Tibial artery (tissue), 4 donors: ENCODE measurements at regions not wholly inside any gene's neighbourhood (a gene's known extent, or its start where the extent isn't known, plus 50 kb on each side); places are given as distances from the start of the nearest gene placed in this dataset.
A peak's percentile ranks its signal among the peaks of the same experiment; 100 is the strongest.
"Not testable (repeated sequence)": the region's sequence is repeated elsewhere in the genome, so short reads cannot be mapped to it uniquely, and the experiment has no call there.

Experiments
- DNase-seq, 2 donors: peaks; one replicate each; pipeline ENCODE4 v3.0.0-alpha.2; 2019
- H3K27ac ChIP-seq, 2 donors: fragments of 200-600 bp; sonication (generic) in 1 of 2; 1 replicate in 1 of 2; 2 replicates in 1 of 2; pipeline ENCODE4 v1.5.1; 2018 to 2019; ENCODE audit warnings: mild to moderate bottlenecking in 1 of 2
- H3K27me3 ChIP-seq, 2 donors: fragments of 200-600 bp; sonication (generic) in 1 of 2; one replicate each; pipeline versions ENCODE4 v1.5.1 to v1.6.0; 2016 to 2019
- H3K36me3 ChIP-seq, 3 donors: fragments of 200-600 bp; sonication (generic) in 2 of 3; one replicate each; pipeline ENCODE4 v1.5.1; 2016 to 2019; ENCODE audit warnings: mild to moderate bottlenecking in 2 of 3
- H3K4me1 ChIP-seq, 4 donors: fragments of 200-600 bp; sonication (generic) in 2 of 4; 1 replicate in 3 of 4; 2 replicates in 1 of 4; pipeline ENCODE4 v1.5.1; 2016 to 2019
- H3K4me3 ChIP-seq, 2 donors: fragments of 200-600 bp; sonication (generic) in 1 of 2; 1 replicate in 1 of 2; 2 replicates in 1 of 2; pipeline ENCODE4 v1.5.1; 2018 to 2019; ENCODE audit warnings: mild to moderate bottlenecking in 2 of 2
- H3K9me3 ChIP-seq, 3 donors: fragments of 200-600 bp; sonication (generic) in 1 of 3; one replicate each; pipeline ENCODE4 v1.5.1; 2016 to 2019
- intact Hi-C: fragments of 100-400 bp; cut with DNase I; formaldehyde crosslinking; loops from one replicate; pipeline ENCODE4 v1.15.0; 2023; ENCODE audit warnings: low total_unique reads
- TF ChIP-seq, protein P1 (sequence below), 2 experiments: fragments of 200-600 bp in 1 of 2; fragments of 450-650 bp in 1 of 2; IDR thresholded peaks; one replicate each; pipeline ENCODE4 v1.5.1; 2017 to 2019; ENCODE audit warnings: antibody characterized with exemption in 2 of 2, mild to moderate bottlenecking in 1 of 2, moderate library complexity in 1 of 2

- Histone ChIP-seq H3K36me3 (no peaks in the 10 kb centered on the region), H3K27ac (no peak overlapping the region), H3K4me1 (no peaks in the 10 kb centered on the region), H3K27me3 (no peaks in the 10 kb centered on the region), H3K4me3 (peak overlapping the region; percentile 28 to 36), H3K9me3 (peaks cover 0 to 49% (median 45%) of the 10 kb centered on the region in 3 donors)
- intact Hi-C loops, result no loop called here
- TF ChIP-seq, protein P1, sequence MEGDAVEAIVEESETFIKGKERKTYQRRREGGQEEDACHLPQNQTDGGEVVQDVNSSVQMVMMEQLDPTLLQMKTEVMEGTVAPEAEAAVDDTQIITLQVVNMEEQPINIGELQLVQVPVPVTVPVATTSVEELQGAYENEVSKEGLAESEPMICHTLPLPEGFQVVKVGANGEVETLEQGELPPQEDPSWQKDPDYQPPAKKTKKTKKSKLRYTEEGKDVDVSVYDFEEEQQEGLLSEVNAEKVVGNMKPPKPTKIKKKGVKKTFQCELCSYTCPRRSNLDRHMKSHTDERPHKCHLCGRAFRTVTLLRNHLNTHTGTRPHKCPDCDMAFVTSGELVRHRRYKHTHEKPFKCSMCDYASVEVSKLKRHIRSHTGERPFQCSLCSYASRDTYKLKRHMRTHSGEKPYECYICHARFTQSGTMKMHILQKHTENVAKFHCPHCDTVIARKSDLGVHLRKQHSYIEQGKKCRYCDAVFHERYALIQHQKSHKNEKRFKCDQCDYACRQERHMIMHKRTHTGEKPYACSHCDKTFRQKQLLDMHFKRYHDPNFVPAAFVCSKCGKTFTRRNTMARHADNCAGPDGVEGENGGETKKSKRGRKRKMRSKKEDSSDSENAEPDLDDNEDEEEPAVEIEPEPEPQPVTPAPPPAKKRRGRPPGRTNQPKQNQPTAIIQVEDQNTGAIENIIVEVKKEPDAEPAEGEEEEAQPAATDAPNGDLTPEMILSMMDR (IDR thresholded peaks at IDR 0.05), result no peak
- peak in 1 of 2 donors; percentile 72 for DNase-seq
Observed at GRCh38 chr7:56447864-56448693, 331.9 kb upstream of the NUPR2 start.

GRCh38 chr7:56420528-56420927 lies 304.3 kb upstream of the NUPR2 start:
- intact Hi-C loops, H3K4me3 ChIP-seq, H3K9me3 ChIP-seq: not testable (repeated sequence)

DNA sequence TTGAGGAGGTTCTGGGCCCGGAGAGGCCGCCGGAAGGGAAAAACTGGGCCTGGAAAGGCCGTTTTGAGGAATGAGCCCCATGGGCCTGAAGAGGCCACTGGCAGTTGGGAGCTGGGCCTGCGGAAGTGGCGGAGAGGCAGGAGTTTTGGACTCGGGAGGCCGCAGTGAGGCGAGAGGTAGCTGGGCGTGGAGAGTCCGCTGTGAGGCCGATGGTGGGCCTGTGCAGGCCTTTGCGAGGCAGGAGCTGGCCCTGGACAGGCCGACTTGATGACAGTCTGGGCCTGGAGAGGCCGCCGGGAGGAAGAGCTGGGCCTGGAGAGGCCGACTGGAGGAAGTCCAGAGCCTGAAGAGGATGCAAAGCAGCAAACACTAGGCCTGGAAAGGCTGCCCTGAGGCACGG lies 259.0 kb upstream of the NUPR2 start:
- TF ChIP-seq, protein P1 (IDR thresholded peaks at IDR 0.05), result no peak
- no peak overlapping the region for H3K4me3 ChIP-seq
- H3K27me3 ChIP-seq, result no peaks in the 10 kb centered on the region
- peaks cover 0 to 14% (median 8%) of the 10 kb centered on the region in 3 donors for H3K9me3 ChIP-seq
- H3K36me3 ChIP-seq, result no peaks in the 10 kb centered on the region
- no peaks in the 10 kb centered on the region for H3K4me1 ChIP-seq
- no peak for DNase-seq
- no peak overlapping the region for H3K27ac ChIP-seq
- intact Hi-C loops, result no loop called here

More at GRCh38 chr7:56420528-56420927, 304.3 kb upstream of the NUPR2 start:
- DNase-seq, H3K27ac ChIP-seq, H3K27me3 ChIP-seq, H3K36me3 ChIP-seq, H3K4me1 ChIP-seq: not testable (repeated sequence)

DNA sequence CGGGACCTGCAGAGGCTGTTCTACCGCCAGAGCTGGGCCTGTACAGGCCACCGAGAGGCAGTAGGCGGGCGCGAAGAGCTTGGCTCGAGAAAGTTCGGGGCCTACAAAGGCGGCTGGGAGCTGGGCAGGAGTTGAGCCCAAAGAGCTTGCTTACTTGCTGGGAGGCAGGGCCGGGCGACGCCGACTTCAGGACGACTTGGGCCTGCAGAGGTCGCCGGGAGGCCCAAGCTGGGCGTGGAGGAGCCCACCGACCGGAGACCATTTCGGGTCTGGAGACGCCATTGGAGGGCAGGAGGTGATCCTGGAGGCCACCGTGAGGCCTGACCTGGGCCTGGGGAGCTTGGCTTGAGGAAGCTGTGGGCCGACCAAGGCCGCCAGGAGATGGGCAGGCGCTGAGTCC lies 258.4 kb upstream of the NUPR2 start:
- intact Hi-C loops, H3K27me3 ChIP-seq, DNase-seq, H3K4me1 ChIP-seq, H3K4me3 ChIP-seq, H3K36me3 ChIP-seq, H3K27ac ChIP-seq: not testable (repeated sequence)
- peaks cover 0 to 14% (median 8%) of the 10 kb centered on the region in 3 donors for H3K9me3 ChIP-seq

GRCh38 chr7:56373314-56373713 lies 257.1 kb upstream of the NUPR2 start:
- H3K4me3 ChIP-seq, H3K27me3 ChIP-seq, H3K4me1 ChIP-seq, H3K27ac ChIP-seq, H3K36me3 ChIP-seq, intact Hi-C loops: not testable (repeated sequence)
- DNase-seq, result peak; percentile 79 to 98
- peaks cover 0 to 14% (median 8%) of the 10 kb centered on the region in 3 donors for H3K9me3 ChIP-seq

DNA sequence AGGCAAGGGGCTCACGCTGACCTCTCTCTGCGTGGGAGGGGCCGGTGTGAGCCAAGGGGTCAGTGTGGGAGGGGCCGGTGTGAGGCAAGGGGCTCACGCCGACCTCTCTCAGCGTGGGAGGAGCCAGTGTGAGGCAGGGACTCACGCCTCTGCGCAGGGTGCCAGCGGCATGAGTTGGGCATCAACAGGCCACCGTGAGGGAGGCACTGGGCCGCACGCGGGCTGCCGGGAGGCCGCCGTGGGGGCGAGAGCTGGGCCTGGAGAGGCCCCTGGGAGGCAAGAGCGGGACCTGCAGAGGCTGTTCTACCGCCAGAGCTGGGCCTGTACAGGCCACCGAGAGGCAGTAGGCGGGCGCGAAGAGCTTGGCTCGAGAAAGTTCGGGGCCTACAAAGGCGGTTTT lies 255.6 kb upstream of the NUPR2 start:
- DNase-seq, result peak in 1 of 2 donors; percentile 96
- H3K27ac ChIP-seq, H3K4me3 ChIP-seq, H3K27me3 ChIP-seq, intact Hi-C loops, H3K36me3 ChIP-seq, H3K4me1 ChIP-seq: not testable (repeated sequence)
- H3K9me3 ChIP-seq, result peaks cover 0 to 14% (median 12%) of the 10 kb centered on the region in 3 donors

DNA sequence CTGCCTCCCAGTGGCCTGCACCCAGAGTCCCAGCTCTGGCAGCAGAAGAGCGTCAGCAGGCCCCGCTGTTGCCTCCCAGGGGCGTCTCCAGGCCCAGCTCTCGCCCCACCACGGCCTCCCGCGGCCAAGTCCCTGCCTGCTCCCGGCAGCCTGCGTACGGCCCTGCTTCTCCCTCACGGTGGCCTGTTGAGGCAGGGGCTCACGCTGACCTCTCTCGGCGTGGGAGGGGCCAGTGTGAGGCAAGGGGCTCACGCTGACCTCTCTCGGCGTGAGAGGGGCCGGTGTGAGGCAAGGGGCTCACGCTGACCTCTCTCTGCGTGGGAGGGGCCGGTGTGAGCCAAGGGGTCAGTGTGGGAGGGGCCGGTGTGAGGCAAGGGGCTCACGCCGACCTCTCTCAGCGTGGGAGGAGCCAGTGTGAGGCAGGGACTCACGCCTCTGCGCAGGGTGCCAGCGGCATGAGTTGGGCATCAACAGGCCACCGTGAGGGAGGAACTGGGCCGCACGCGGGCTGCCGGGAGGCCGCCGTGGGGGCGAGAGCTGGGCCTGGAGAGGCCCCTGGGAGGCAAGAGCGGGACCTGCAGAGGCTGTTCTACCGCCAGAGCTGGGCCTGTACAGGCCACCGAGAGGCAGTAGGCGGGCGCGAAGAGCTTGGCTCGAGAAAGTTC lies 254.1 kb upstream of the NUPR2 start:
- H3K36me3 ChIP-seq, H3K4me3 ChIP-seq, H3K27me3 ChIP-seq, DNase-seq, H3K4me1 ChIP-seq, H3K27ac ChIP-seq, intact Hi-C loops: not testable (repeated sequence)
- peaks cover 0 to 12% (median 8%) of the 10 kb centered on the region in 3 donors for H3K9me3 ChIP-seq

DNA sequence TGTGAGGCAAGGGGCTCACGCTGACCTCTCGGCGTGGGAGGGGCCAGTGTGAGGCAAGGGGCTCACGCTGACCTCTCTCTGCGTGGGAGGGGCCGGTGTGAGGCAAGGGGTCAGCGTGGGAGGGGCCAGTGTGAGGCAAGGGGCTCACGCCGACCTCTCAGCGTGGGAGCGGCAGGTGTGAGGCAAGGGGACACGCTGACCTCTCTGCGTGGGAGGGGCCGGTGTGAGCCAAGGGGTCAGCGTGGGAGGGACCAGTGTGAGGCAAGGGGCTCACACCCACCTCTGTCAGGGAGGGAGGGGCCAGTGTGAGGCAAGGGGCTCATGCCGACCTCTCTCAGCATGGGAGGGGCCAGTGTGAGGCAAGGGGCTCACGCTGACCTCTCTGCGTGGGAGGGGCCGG lies 251.7 kb upstream of the NUPR2 start:
- DNase-seq, H3K4me1 ChIP-seq, H3K36me3 ChIP-seq, H3K27ac ChIP-seq, H3K27me3 ChIP-seq, intact Hi-C loops, H3K9me3 ChIP-seq, H3K4me3 ChIP-seq: not testable (repeated sequence)

- H3K9me3 ChIP-seq, H3K4me3 ChIP-seq, H3K27me3 ChIP-seq, intact Hi-C loops, H3K4me1 ChIP-seq, H3K27ac ChIP-seq, H3K36me3 ChIP-seq: not testable (repeated sequence)
- peak in 1 of 2 donors; percentile 86 for DNase-seq
Observed at GRCh38 chr7:56367411-56367810, 251.2 kb upstream of the NUPR2 start.

DNA sequence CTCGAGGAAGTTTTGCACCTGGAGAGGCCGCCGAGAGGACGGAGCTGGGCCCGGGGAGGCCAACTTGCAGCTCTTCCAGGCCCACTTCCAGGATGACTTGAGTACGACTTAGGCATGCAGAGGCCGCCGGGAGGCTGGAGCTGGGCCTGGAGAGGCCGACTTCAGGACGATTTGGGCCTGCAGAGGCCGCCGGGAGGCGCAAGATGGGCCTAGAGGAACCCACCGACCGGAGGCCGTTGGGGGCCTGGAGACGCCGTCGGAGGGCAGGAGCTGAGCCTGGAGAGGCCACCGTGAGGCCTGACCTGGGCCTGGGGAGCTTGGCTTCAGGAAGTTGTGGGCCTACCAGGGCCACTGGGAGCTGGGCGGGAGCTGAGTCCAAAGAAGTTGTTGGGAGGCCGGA lies 250.5 kb upstream of the NUPR2 start:
- H3K9me3 ChIP-seq, intact Hi-C loops, DNase-seq: not testable (repeated sequence)

DNA sequence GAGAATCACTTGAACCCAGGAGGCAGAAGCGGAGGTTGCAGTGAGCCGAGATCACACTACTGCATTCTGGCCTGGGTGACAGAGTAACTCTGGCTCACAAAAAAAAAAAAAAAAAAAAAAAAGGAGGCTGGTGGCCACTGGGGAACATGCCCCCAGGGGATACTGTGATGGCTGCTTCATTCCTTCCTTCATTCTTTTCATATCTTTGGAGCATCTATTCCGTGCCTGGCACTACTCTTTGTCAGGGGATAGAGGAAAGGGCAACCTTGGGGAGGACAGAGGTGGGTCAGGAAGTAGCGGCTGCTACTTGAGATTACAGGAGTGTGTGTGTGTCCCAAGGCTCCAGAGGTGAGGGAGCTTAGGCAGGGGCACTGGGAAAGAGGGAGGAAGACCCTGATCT lies 236.4 kb upstream of the NUPR2 start:
- H3K9me3 ChIP-seq, H3K4me1 ChIP-seq, DNase-seq, H3K4me3 ChIP-seq, intact Hi-C loops, H3K36me3 ChIP-seq, H3K27me3 ChIP-seq, H3K27ac ChIP-seq: not testable (repeated sequence)

More for the DNA sequence above, 250.5 kb upstream of the NUPR2 start:
- not testable (repeated sequence) for H3K4me3 ChIP-seq, H3K27me3 ChIP-seq, H3K27ac ChIP-seq, H3K4me1 ChIP-seq, H3K36me3 ChIP-seq

- H3K4me1 ChIP-seq, intact Hi-C loops, DNase-seq, H3K27ac ChIP-seq, H3K9me3 ChIP-seq, H3K4me3 ChIP-seq, H3K27me3 ChIP-seq, H3K36me3 ChIP-seq: not testable (repeated sequence)
Observed at GRCh38 chr7:56351181-56351580, 235.0 kb upstream of the NUPR2 start.
